ENCODE measurements at regions not wholly inside any gene's neighbourhood (a gene's known extent, or its start where the extent isn't known, plus 50 kb on each side); places are given as distances from the start of the nearest gene placed in this dataset.

DNA sequence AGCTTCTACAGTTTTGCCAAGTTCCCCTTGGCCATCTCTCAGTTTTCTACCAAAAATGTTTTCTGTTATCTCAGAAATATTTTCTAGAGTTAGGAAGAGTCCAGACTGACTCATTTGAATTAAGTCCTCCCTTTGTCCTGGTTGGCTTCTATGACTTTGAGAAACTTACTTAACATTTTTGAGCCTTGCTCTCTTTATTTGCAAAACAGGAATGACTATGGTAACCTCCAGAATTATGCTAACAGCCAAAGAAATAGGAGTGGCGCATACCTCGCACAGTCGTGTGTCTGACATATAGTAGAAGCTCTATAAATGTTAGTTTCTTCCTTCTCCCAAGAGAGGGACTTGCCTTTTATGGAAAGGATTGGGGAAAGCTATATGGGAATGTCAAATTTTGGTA lies 841.1 kb downstream of the TSN start:
- TF ChIP-seq POLR2A (IDR thresholded peaks at IDR 0.05), result no peak
- TF ChIP-seq, protein P1, sequence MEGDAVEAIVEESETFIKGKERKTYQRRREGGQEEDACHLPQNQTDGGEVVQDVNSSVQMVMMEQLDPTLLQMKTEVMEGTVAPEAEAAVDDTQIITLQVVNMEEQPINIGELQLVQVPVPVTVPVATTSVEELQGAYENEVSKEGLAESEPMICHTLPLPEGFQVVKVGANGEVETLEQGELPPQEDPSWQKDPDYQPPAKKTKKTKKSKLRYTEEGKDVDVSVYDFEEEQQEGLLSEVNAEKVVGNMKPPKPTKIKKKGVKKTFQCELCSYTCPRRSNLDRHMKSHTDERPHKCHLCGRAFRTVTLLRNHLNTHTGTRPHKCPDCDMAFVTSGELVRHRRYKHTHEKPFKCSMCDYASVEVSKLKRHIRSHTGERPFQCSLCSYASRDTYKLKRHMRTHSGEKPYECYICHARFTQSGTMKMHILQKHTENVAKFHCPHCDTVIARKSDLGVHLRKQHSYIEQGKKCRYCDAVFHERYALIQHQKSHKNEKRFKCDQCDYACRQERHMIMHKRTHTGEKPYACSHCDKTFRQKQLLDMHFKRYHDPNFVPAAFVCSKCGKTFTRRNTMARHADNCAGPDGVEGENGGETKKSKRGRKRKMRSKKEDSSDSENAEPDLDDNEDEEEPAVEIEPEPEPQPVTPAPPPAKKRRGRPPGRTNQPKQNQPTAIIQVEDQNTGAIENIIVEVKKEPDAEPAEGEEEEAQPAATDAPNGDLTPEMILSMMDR (IDR thresholded peaks at IDR 0.05), result no peak

All from body of pancreas (tissue), 4 donors.